EL (cell line): ENCODE measurements at regions not wholly inside any gene's neighbourhood (a gene's known extent, or its start where the extent isn't known, plus 50 kb on each side); places are given as distances from the start of the nearest gene placed in this dataset.
"Not testable (repeated sequence)": the region's sequence is repeated elsewhere in the genome, so short reads cannot be mapped to it uniquely, and the experiment has no call there.

Experiments
- DNase-seq: peaks from one replicate; pipeline ENCODE4 v3.0.0-alpha.2; 2016

- peak; percentile 32 for DNase-seq
Measured at GRCh38 chr16:51524555-51525373, 373.7 kb upstream of the SALL1 start.

- no peak for DNase-seq
Measured at GRCh38 chr16:51524070-51524469, 373.0 kb upstream of the SALL1 start.

DNA sequence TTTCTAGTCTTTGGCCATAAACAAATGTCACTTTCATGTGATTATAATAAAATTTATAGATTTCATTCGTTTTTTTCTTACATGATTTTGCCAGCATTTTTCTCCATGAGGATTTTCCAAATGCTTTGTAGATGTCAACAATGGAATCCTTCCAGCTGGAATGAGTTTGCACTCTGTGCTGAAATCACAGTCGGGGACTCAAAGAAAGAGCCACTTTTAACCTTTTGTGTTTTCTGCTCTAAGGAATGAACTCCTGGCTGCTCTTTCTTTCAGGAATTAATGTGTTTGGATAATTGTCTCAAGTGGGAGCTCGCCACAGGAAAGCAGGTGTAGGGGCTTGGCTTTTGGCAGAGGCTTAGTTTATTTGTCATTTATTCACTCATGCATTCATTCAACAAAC lies 372.3 kb upstream of the SALL1 start:
- no peak for DNase-seq

DNA sequence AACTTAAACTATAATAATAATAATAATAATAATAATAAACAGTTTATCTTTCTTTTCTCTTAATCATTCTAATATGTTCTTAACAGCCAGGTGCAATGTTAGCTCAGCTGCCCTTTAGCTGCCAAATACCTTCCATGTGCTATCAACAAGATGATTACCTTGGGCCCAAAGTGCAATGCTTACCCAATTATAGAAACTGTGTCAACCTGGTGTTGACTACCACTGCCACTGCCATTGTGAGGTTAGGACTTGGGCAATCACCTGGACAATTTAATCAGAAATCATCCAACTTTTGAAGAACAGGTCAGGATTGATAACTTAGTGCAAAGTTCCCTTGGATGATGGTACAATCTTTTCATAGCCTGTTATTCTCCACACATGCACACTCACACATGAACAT lies 371.8 kb upstream of the SALL1 start:
- no peak for DNase-seq

DNA sequence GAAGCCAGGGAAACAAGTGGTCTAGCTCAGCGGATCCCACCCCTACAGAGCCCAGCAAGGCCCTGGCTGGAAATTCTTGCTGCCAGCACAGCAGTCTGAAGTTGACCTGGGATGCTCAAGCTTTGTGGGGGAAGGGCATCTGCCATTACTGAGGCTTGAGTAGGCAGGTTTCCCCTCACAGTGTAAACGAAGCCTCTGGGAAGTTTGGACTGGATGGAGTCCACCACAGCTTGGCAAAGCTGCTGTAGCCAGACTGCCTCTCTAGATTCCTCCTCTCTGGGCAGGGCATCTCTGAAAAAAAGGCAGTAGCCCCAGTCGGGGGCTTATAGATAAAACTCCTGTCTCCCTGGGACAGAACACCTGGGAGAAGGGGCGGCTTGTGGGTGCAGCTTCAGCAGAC lies 365.9 kb upstream of the SALL1 start:
- DNase-seq = not testable (repeated sequence)

DNA sequence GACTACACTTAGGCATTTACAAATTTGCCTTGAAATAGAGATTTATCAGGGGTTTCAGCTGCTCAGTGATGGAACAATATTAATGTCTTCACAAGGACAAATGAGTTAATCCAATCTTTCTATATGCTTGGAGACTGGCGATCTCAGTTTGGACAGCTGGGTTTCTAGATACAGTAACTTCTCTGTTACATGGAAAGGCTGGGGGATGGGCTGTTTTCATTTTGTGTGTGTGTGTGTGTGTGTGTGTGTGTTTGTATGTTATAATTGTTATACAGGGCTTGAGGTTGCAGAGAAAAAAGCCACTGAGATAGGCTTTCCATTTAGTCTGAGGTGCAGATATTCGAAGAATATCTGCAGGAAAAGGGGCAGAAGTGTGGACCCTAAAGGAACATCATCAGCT lies 359.3 kb upstream of the SALL1 start:
- no peak for DNase-seq

GRCh38 chr16:51509336-51509735 lies 358.3 kb upstream of the SALL1 start:
- no peak for DNase-seq

GRCh38 chr16:51508490-51509212 lies 357.6 kb upstream of the SALL1 start:
- DNase-seq = no peak

DNA sequence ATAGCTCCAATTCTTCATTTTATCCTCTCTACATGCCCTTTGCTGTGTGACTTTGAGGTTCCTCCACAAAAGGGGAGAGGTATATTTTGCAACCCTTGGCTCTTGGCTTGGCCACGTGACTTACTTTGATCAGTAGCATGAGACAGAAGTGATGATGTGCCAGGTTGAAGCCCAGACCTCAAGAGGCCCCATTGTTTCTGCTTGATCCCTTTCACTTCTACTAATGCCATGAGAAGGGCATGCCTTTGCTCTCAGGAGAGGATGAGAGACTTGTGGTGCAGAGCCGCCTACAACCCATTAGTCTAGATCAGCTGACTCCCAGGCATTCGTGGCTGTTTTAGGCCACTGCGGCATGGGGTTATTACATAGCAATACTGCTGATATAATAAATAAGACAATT lies 356.2 kb upstream of the SALL1 start:
- DNase-seq = no peak

DNA sequence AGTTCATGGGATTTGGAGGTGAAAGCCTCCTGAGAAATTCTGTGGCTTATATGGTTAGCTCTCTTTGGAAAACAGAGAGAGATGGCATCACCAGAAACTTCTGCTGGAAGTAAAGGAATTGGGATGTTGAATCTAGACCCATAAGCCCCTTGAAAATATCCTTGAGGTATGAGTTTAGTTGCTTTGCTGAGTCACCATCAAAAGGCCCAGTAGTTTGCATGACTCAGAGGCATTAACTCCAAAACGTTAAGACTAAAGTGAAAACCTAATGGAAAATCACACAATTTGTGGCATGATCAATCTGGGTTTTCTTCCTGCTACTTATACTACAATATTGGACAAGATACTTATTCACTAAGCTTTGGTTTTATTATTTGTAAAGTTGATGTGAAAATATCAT lies 349.2 kb upstream of the SALL1 start:
- DNase-seq = peak; percentile 6

- no peak for DNase-seq
Measured at GRCh38 chr16:51497541-51498211, 346.6 kb upstream of the SALL1 start.

- DNase-seq = no peak
Measured at GRCh38 chr16:51490866-51491265, 339.8 kb upstream of the SALL1 start.

GRCh38 chr16:51487880-51488279 lies 336.8 kb upstream of the SALL1 start:
- DNase-seq = no peak

- DNase-seq = no peak
Measured at GRCh38 chr16:51474414-51475091, 323.5 kb upstream of the SALL1 start.

- no peak for DNase-seq
Measured at GRCh38 chr16:51473091-51473490, 322.0 kb upstream of the SALL1 start.

- no peak for DNase-seq
Measured at GRCh38 chr16:51470492-51470891, 319.4 kb upstream of the SALL1 start.

DNA sequence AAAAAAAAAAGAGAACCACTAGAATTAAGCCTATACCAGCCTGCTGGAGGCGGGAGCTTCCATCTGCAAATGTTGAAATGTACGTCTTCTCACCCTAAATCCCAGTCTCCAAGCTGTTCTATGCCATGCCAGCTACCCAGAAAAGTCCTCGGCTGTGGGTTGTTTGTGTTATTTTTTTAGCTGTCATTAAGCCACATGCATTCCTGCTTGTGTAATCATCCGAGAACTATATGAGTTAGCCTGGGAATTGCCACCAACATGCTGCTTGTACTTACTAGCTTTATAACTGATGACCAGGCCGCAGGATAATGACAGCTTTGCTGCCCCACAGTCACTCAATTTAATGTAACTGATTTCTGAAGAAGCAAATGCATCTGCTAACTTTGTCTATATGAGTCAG lies 313.9 kb upstream of the SALL1 start:
- DNase-seq = peak; percentile 37

DNA sequence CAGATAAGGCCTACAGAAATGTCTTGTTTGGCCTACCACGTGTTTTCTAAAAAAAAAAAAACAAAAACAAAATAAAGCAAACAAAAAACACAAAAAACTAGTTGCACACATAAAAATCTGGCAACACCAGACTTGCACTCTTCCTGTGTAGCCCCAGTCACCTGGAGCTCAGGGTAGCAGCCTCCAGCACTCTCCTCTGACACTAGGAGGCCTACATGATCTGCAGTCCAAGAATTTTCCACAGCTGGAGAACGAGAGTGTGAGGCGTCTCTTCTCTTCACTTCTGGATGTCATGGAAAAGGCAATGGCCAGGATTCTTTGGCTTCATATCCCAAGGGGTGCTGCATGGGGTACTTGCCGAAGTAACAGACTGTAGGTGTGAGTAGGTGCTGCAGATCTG lies 310.2 kb upstream of the SALL1 start:
- DNase-seq = no peak

GRCh38 chr16:51458356-51459140 lies 307.5 kb upstream of the SALL1 start:
- DNase-seq = no peak

GRCh38 chr16:51457775-51458174 lies 306.7 kb upstream of the SALL1 start:
- no peak for DNase-seq

DNA sequence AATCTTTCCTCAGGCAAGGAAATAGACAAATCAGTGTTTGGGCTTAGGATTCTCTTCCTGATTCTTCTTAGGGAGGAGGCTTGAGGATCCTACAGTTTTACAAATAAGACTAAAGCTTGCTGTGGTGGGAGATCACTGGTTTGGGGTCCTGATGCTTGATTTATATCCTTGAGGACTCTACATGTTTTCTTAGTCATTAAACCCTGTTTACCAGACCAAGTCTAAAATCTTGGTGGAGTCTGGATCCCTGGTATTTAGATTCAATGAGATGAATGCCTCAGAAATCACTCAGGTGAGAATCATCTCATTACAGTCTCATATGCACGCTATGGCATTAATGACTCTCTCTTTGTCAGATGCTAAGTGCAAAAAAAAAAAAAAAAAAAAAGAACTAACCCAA lies 304.3 kb upstream of the SALL1 start:
- no peak for DNase-seq

DNA sequence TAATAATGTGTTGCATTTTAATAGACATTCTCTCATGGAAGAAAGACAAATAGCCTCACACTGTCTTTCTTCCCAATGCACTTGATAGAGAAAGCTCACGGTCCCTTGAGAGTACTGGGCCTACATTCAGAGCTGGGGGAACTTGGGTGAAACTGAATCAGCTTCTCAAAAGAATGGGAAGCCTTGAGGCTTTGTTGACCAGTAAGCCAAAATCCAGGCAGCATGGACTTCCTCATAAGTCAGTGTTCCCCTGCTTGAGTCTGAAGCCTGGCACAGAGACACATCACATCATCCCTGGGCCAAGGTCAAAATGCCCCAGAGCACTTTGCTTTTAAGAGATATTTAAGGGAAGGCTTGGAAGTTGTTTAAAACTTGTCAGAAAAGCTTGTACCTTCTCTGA lies 302.2 kb upstream of the SALL1 start:
- no peak for DNase-seq

GRCh38 chr16:51450909-51451308 lies 299.8 kb upstream of the SALL1 start:
- DNase-seq = no peak
